ENCODE measurements at regions not wholly inside any gene's neighbourhood (a gene's known extent, or its start where the extent isn't known, plus 50 kb on each side); places are given as distances from the start of the nearest gene placed in this dataset.

GRCh38 chr3:72313308-72313707, 528.4 kb upstream of the PROK2 start:
- POLR2A ChIA-PET: no interaction called here
- H3F3A ChIP-seq (replicated peaks; ENCODE audit: insufficient read depth): no peaks in the 10 kb centered on the region
- peaks cover 4 to 27% of the 10 kb centered on the region in 2 experiments; a peak in 1 of 4 replicates for H3K4me1 ChIP-seq (ENCODE audit: control insufficient read depth in 1 of 2, insufficient read depth in 2 of 2, low read depth in 1 of 2, low read length in 1 of 2)
- H3K9me2 ChIP-seq: no peaks in the 10 kb centered on the region
- H2AFZ ChIP-seq (ENCODE audit: low read depth): no peak overlapping the region
- no peak overlapping the region for H3K27ac ChIP-seq (ENCODE audit: low read depth in 2 of 2, low read length in 1 of 2)
- no peaks in the 10 kb centered on the region for H3K9me3 ChIP-seq
- H3K4me3 ChIP-seq (ENCODE audit: low read depth in 2 of 2, low read length in 1 of 2): no peak overlapping the region
- H4K20me1 ChIP-seq (ENCODE audit: insufficient read depth): no peaks in the 10 kb centered on the region
- no peak for DNase-seq
- H3K9ac ChIP-seq: no peak overlapping the region
- no peak for TF ChIP-seq YY1 (IDR thresholded peaks at IDR 0.05; ENCODE audit: low read depth)
- no peak for TF ChIP-seq EP300 (IDR thresholded peaks at IDR 0.05; ENCODE audit: borderline replicate concordance in 1 of 2, low read depth in 1 of 2, low read length in 1 of 2)
- TF ChIP-seq MEF2A (IDR thresholded peaks at IDR 0.05; ENCODE audit: borderline replicate concordance, low read depth): no peak
- TF ChIP-seq EZH2phosphoT487 (IDR thresholded peaks at IDR 0.05; ENCODE audit: borderline replicate concordance, low read depth): no peak
- TF ChIP-seq FOXM1 (IDR thresholded peaks at IDR 0.05; ENCODE audit: low read depth): no peak
- TF ChIP-seq, protein P1, sequence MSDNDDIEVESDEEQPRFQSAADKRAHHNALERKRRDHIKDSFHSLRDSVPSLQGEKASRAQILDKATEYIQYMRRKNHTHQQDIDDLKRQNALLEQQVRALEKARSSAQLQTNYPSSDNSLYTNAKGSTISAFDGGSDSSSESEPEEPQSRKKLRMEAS (IDR thresholded peaks at IDR 0.05; ENCODE audit: low read depth): no peak
- TF ChIP-seq RFX5 (IDR thresholded peaks at IDR 0.05; ENCODE audit: low read length): no peak
- TF ChIP-seq RAD21 (IDR thresholded peaks at IDR 0.05; ENCODE audit: low read length): no peak
- no peak for TF ChIP-seq GABPA (IDR thresholded peaks at IDR 0.05; ENCODE audit: low read depth)
- TF ChIP-seq CHD2 (IDR thresholded peaks at IDR 0.05; ENCODE audit: low read length, partially characterized antibody): no peak
- no peak for TF ChIP-seq RXRA (IDR thresholded peaks at IDR 0.05; ENCODE audit: borderline replicate concordance, low read depth)
- no peak for TF ChIP-seq IRF3 (IDR thresholded peaks at IDR 0.05; ENCODE audit: low read depth, low read length)
- no peak for TF ChIP-seq SMC3 (IDR thresholded peaks at IDR 0.05; ENCODE audit: low read depth, low read length)
- TF ChIP-seq NRF1 (IDR thresholded peaks at IDR 0.05; ENCODE audit: low read depth, low read length): no peak
- TF ChIP-seq, protein P2, sequence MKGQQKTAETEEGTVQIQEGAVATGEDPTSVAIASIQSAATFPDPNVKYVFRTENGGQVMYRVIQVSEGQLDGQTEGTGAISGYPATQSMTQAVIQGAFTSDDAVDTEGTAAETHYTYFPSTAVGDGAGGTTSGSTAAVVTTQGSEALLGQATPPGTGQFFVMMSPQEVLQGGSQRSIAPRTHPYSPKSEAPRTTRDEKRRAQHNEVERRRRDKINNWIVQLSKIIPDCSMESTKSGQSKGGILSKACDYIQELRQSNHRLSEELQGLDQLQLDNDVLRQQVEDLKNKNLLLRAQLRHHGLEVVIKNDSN (IDR thresholded peaks at IDR 0.05; ENCODE audit: borderline replicate concordance, low read depth): no peak
- CTCF ChIA-PET: interaction anchor here (0.7 to 1.5 kb wide), 4 partner anchors 10 to 353 kb away, joined by 3 to 4 read pairs (median 3); no protein-coding TSS in a partner anchor
- 83% methylated on average over 1 of the region's 1 CpG for WGBS (ENCODE audit: low lambda C conversion rate)
- no peaks in the 10 kb centered on the region for H3K36me3 ChIP-seq (replicated peaks in 1 of 2; ENCODE audit: control insufficient read depth in 1 of 2, insufficient read depth in 2 of 2, low read length in 1 of 2)
- no peaks in the 10 kb centered on the region for H3K79me2 ChIP-seq (ENCODE audit: insufficient read depth)
- no peaks in the 10 kb centered on the region for H3K27me3 ChIP-seq (ENCODE audit: insufficient read depth)
- H3K4me2 ChIP-seq: no peak overlapping the region

DNA sequence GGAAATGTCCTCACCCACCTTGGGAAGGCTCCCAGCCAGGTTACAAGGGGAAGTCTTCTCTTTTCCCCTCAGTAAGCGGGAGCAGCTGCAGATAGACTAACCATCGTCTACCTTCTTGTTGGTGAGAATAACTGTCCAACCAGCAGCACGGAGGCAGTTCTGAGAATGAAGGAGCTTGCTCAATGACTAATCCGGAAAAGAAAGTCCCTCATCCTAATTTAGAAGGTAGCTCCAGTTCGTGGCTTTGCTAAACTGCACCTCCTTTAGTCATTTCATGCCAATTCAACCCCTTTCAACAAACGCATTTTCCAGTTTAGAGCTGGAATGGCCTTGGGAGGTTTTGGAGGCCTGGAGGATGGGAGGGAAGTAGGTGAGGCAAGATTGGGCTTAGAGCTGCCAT, 527.4 kb upstream of the PROK2 start:
- H3K27me3 ChIP-seq (ENCODE audit: insufficient read depth): no peaks in the 10 kb centered on the region
- POLR2A ChIA-PET: no interaction called here
- H3K36me3 ChIP-seq (replicated peaks in 1 of 2; ENCODE audit: control insufficient read depth in 1 of 2, insufficient read depth in 2 of 2, low read length in 1 of 2): no peaks in the 10 kb centered on the region
- no peak overlapping the region for H3K9ac ChIP-seq
- DNase-seq: no peak
- 66% methylated on average over 5 of the region's 6 CpGs for WGBS (ENCODE audit: low lambda C conversion rate)
- H3K4me2 ChIP-seq: no peak overlapping the region
- H3K79me2 ChIP-seq (ENCODE audit: insufficient read depth): no peaks in the 10 kb centered on the region
- no peak overlapping the region for H2AFZ ChIP-seq (ENCODE audit: low read depth)
- H4K20me1 ChIP-seq (ENCODE audit: insufficient read depth): no peaks in the 10 kb centered on the region
- H3F3A ChIP-seq (replicated peaks; ENCODE audit: insufficient read depth): no peaks in the 10 kb centered on the region
- CTCF ChIA-PET: interaction anchor here (0.7 kb wide), 1 partner anchor 19 kb away, joined by 3 read pairs; no protein-coding TSS in a partner anchor
- H3K9me2 ChIP-seq: no peaks in the 10 kb centered on the region
- H3K9me3 ChIP-seq: no peaks in the 10 kb centered on the region
- no peak overlapping the region for H3K27ac ChIP-seq (ENCODE audit: low read depth in 2 of 2, low read length in 1 of 2)
- peaks cover 4 to 31% of the 10 kb centered on the region in 2 experiments; a peak in 1 of 4 replicates for H3K4me1 ChIP-seq (ENCODE audit: control insufficient read depth in 1 of 2, insufficient read depth in 2 of 2, low read depth in 1 of 2, low read length in 1 of 2)
- H3K4me3 ChIP-seq (ENCODE audit: low read depth in 2 of 2, low read length in 1 of 2): no peak overlapping the region
- no peak for TF ChIP-seq RCOR1 (IDR thresholded peaks at IDR 0.05; ENCODE audit: low read length)
- TF ChIP-seq, protein P2 (IDR thresholded peaks at IDR 0.05; ENCODE audit: borderline replicate concordance, low read depth): no peak
- no peak for TF ChIP-seq SIN3A (IDR thresholded peaks at IDR 0.05; ENCODE audit: borderline replicate concordance, low read depth, low read length)
- no peak for TF ChIP-seq EP300 (IDR thresholded peaks at IDR 0.05; ENCODE audit: borderline replicate concordance in 1 of 2, low read depth in 1 of 2, low read length in 1 of 2)
- TF ChIP-seq FOSL2 (IDR thresholded peaks at IDR 0.05; ENCODE audit: borderline replicate concordance, low read depth): no peak
- TF ChIP-seq FOXJ3 (CRISPR knock-in tag; IDR thresholded peaks at IDR 0.05): no peak
- no peak for TF ChIP-seq CHD2 (IDR thresholded peaks at IDR 0.05; ENCODE audit: low read length, partially characterized antibody)
- no peak for TF ChIP-seq POLR2AphosphoS5 (IDR thresholded peaks at IDR 0.05; ENCODE audit: low read depth, low read length)
- no peak for TF ChIP-seq MEF2A (IDR thresholded peaks at IDR 0.05; ENCODE audit: borderline replicate concordance, low read depth)
- no peak for TF ChIP-seq MXI1 (IDR thresholded peaks at IDR 0.05; ENCODE audit: low read depth, low read length)
- no peak for TF ChIP-seq JUND (IDR thresholded peaks at IDR 0.05)
- TF ChIP-seq YY1 (IDR thresholded peaks at IDR 0.05; ENCODE audit: low read depth): no peak
- no peak for TF ChIP-seq TEAD4 (IDR thresholded peaks at IDR 0.05; ENCODE audit: borderline replicate concordance, insufficient read depth)
